Thyroid gland (tissue), 4 donors: ENCODE measurements at regions not wholly inside any gene's neighbourhood (a gene's known extent, or its start where the extent isn't known, plus 50 kb on each side); places are given as distances from the start of the nearest gene placed in this dataset.
"Not testable (repeated sequence)": the region's sequence is repeated elsewhere in the genome, so short reads cannot be mapped to it uniquely, and the experiment has no call there.

Experiments used
- CTCF ChIP-seq, 6 experiments: fragments of 200-600 bp in 3 of 6; fragments of 450-650 bp in 3 of 6; sonication (generic) in 3 of 6; IDR thresholded peaks; one replicate each; pipeline ENCODE4 v1.5.1; 2016 to 2019; ENCODE audit warnings: antibody characterized with exemption in 6 of 6, mild to moderate bottlenecking in 2 of 6, inconsistent platforms in 1 of 6, moderate library complexity in 1 of 6
- POLR2A ChIP-seq, 2 donors: fragments of 450-650 bp; IDR thresholded peaks; one replicate each; pipeline ENCODE4 v1.6.1; 2017; ENCODE audit warnings: antibody characterized with exemption in 2 of 2, mild to moderate bottlenecking in 2 of 2, moderate library complexity in 1 of 2

- TF ChIP-seq CTCF, POLR2A (IDR thresholded peaks at IDR 0.05): not testable (repeated sequence)
Observed at GRCh38 chr1:14291182-14291581, 307.3 kb upstream of the KAZN start.
